Activated CD8-positive, alpha-beta memory T cell treated with anti-CD3 and anti-CD28 coated beads, Interleukin-2, amount 50 U/mL, for 48 hours (primary cell): ENCODE measurements at regions not wholly inside any gene's neighbourhood (a gene's known extent, or its start where the extent isn't known, plus 50 kb on each side); places are given as distances from the start of the nearest gene placed in this dataset.

Experiments used
- DNase-seq: peaks from one replicate; pipeline ENCODE4 v3.0.0-alpha.2; 2020

- no peak for DNase-seq
Observed at GRCh38 chr9:73011181-73011750, 58.4 kb upstream of the ALDH1A1 start.

GRCh38 chr9:73009649-73010288 lies 56.9 kb upstream of the ALDH1A1 start:
- DNase-seq, result no peak

- DNase-seq, result no peak
Observed at GRCh38 chr9:73007966-73008672, 55.3 kb upstream of the ALDH1A1 start.

- DNase-seq, result no peak
Observed at GRCh38 chr9:73006986-73007385, 54.1 kb upstream of the ALDH1A1 start.
